LHCN-M2 (cell line): ENCODE measurements at regions not wholly inside any gene's neighbourhood (a gene's known extent, or its start where the extent isn't known, plus 50 kb on each side); places are given as distances from the start of the nearest gene placed in this dataset.
"Not testable (repeated sequence)": the region's sequence is repeated elsewhere in the genome, so short reads cannot be mapped to it uniquely, and the experiment has no call there.

Experiments used
- DNase-seq: peaks from one replicate; pipeline ENCODE4 v3.0.0-alpha.2; 2012; ENCODE audit warnings: low read depth

DNA sequence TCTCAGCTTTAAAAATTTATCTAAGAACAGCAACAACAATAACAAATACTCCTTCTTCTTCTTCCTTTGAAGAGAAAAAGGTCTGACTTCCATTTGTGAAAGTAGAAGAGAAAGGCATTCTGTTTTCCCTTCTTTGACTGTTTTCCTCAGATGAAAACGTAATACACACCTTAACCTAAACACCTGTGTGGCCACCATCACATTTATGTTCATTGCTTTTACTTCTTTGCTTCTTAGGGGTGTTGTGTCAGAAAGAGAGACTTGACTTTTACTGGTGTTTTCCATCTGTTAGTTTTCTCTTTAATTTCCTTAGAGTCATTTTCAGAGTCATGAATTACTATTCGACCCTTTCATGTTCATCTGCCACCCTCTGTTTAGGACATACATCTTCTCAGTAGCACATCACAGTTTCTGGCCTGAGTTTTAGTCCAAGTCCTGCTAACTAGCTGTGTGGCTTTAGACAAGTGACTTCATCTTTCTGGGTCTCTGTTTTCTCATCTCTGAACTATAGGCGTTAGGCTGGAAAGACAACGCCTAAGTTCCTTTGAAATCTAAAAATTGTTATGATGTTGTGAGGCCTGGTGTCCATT lies 283.8 kb downstream of the GATA3 start:
- no peak for DNase-seq

DNA sequence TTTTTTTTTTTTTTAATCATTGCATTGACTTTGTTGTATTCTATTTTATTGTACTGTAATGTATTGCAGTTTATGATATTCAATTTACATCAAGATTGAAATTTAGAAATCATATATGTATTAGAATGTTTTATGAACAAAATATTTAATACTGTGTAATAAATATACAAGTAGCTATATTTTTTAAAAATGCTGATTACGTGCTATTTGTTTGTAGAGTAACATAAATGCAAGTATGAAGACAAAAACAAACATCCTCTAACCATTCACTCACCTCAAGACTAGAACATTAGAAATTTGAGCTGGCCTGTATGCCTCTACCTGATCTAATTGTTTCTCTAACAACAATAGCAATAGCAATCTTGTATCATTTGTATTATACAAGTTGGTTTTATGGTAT lies 290.3 kb downstream of the GATA3 start:
- no peak for DNase-seq

DNA sequence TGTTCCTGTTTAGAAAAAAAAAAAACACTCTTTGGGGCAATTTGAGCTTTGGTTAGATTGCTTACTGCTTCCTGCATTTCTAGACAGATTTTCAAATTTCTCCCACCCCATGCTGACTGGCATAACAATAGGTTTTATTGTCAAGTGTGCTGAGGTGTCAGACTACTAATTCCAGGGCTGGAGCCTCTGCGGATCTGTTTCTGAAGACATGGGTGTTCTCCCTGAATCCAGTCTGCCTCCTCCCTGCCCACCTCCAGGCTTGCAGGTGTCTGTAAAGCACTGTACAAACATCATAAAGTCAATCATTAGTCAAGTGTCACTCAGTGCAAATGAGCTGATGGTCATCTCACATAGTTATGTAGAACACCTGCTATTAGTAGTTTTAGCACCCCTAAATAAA lies 292.4 kb downstream of the GATA3 start:
- no peak for DNase-seq

DNA sequence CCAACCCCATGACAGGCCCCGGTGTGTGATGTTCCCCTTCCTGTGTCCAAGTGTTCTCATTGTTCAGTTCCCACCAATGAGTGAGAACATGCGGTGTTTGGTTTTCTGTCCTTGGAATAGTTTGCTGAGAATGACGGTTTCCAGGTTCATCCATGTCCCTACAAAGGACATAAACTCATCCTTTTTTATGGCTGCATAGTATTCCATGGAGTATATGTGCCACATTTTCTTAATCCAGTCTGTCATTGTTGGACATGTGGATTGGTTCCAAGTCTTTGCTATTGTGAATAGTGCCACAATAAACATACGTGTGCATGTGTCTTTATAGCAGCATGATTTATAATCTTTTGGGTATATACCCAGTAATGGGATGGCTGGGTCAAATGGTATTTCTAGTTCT lies 293.1 kb downstream of the GATA3 start:
- not testable (repeated sequence) for DNase-seq

DNA sequence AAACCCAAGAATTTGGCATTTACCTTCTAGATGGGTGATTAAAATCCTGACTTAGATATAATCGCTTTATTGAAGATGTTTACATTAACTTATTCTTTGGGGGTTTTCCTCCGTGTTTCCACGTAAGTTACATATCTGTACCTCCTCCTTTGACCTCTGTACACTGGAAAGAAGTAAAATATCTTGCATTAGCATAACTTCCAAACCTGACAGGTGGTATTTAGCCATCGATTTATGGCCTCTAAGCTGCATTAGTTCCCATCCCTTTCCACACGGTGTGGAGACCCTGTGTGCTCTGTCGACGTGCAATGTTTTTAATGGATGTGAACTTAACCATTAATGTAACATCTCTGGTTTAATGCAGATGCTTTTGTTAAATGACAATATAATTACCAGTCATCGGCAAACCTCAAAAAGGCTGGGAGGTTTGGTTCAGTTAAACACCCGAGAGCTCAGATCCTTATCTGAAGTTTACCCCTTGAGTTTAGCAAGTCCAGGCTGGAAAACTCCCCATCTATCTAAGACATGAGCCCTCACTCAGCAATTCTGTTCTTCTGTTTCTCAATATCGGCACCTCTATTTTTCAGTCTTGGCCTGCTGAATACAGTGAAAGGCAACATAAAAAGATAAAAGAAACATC lies 295.2 kb downstream of the GATA3 start:
- DNase-seq, result no peak

DNA sequence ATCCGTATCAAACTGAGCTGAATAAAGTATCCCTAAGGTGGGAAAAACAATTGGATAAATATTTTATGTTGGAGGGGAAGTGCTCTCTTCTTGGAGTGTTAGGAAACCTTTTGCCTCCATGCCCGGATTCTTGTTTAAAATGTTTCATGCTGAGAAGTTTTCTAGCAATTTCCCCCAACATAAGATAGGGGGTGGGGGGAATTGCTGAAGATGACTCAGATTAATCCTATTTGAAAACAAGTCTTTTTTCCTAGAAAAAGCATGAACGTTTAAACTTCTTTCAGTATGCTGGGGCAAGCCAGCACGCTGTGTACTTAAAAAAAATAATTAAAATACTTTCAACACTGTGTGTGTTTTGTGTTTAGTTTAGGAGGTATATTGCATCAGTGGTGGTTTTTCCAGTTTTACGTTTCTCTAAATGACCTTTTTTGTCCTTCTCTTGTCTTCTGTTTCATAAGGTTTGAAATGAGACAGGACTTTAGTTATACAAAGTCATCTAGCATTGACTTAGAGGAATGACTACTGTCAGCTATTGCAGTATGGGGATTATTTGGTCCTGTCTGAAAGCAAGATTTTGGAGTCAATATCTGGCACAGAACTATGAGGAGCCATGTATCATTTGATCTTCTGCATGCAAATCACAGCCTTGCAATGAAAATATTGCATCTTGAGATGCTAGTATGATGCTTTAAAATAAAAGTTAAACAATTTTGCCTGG lies 295.9 kb downstream of the GATA3 start:
- DNase-seq, result no peak

DNA sequence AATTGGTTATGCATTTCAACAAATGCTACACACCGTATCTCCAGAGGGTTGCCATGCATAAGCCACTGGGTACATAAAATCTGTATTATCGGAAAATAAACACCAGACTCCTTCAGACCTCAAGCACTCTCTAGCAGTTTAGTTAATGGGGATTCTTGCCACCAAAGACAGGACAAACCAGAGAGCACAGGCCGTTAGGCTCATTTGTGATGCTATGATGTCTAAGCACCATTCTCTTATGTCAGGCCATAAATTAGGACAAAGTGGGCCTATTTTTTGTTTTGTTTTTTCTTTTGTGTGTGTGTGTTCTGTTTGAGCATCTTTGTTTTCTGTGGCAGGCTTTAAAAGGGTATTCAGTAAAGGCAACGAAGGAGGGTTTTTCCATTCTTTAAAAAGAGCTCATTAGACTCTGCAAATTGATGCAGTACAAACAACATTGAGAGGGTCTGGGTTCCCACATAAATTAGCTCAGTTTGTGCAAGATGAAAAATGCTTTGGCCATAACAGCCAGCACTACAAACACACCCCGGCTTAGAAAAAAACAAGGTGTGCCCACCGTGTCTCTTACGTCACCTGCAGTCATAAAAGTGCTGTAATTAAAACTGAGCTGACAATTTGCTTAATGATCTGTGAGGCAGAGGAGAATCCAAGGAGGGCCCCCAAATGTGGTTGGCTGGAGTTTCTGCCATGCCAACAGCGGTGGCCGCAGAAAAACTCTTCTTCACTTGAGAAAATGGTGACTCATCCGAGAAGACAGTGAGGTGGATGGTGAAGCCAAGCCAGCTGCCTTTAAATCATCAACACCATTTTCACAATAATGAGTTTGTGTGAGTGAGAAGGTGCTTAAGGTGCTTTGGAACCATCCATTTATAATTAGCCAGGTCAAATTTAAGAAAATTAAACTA lies 297.9 kb downstream of the GATA3 start:
- no peak for DNase-seq

DNA sequence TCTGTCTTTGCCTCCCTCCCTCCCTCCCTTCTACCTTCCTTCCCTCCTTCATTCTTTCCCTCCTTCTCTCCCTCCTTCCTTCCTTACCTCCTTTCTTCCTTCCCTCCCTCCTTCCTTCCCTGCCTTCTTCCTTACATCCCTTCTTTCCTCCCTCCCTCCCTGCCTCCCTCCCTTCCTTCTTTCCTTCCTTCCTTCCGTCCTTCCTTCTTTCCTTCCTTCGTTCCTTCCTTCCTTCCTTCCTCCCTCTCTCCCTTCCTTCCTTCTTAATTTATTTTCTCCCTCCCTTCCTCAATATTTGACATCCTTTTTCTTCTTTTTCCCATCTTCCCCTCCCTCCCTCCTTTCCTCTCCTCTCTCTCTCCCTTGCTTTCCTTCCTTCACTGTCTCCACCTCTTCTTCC lies 301.8 kb downstream of the GATA3 start:
- no peak for DNase-seq

DNA sequence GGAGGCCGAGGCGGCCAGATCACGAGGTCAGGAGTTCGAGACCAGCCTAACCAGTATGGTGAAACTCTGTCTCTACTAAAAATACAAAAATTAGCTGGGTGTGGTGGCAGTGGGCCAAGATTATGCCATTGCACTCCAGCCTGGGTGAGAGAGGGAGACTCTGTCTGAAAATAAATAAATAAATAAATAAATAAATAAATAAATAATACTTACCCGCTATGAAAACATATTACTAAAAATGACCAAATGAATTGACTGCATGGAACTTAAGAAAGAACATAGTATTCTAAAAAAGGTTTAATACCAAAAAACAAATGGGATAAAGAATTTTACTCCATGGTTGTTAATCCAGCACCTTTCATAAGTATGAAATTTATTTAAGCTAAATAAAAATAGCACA lies 305.0 kb downstream of the GATA3 start:
- no peak for DNase-seq

DNA sequence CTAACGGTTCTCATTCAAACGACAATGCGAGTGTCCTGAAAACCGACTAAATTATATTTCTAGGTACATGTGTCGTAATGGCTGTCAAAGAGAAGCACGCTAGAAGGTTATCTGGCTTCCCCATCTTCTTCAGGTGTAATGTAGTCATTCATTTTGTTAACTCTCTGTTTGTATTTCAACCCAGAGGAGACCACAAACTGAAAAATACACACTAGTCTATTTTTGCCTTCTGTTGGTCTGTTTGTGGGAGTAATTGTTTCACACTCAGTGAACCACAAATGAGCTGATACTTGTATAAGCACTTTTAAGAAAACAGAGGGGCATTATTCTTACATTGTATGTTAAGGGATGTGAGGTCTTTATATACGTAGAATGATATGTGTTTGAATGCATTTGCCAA lies 305.9 kb downstream of the GATA3 start:
- no peak for DNase-seq

DNA sequence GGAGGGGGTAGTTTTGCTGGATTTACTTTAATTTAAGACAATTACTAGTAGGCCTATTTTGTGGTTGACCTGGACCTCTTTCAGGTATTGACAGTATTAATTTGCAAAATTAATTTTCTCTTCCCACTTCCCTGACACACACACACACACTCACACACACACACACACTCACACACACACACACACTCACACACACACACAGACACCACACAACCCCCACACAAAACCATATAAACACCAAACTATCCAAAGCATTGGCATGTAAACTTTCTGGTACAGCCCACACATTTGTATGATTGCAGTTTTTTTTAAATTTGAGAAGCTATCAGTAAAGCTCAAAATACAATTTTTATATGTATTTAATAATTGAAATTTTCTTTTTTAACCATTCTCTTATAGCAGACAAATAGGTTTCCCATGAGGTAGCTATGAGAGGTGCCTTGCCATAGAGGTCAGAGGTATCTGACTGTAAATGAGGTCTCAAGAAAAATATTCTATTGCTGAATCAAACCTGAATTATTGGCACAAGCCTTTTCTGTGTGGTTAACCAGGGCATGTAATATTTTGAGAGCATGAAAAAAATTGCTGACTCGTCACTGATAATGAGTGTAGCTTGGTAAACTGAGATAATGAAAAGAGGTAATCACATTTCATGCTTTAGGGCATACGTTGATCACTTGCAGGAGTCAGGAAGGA lies 306.5 kb downstream of the GATA3 start:
- no peak for DNase-seq

DNA sequence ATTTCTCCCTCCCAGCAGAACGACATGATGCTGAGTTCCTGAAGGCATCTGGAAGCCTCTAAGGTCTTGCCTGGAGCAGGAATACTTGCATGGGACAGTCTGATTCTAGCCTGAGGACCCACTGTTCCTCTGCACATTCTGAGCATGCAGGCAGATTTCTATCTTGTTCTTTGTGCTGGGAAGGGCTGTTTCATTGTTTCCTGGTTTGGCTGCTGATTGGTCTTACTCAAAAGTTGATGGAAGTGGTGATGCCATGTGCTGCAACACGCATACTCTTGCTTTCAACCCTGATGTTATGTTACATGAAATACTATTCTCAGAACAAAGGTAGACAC lies 307.0 kb downstream of the GATA3 start:
- DNase-seq, result no peak

DNA sequence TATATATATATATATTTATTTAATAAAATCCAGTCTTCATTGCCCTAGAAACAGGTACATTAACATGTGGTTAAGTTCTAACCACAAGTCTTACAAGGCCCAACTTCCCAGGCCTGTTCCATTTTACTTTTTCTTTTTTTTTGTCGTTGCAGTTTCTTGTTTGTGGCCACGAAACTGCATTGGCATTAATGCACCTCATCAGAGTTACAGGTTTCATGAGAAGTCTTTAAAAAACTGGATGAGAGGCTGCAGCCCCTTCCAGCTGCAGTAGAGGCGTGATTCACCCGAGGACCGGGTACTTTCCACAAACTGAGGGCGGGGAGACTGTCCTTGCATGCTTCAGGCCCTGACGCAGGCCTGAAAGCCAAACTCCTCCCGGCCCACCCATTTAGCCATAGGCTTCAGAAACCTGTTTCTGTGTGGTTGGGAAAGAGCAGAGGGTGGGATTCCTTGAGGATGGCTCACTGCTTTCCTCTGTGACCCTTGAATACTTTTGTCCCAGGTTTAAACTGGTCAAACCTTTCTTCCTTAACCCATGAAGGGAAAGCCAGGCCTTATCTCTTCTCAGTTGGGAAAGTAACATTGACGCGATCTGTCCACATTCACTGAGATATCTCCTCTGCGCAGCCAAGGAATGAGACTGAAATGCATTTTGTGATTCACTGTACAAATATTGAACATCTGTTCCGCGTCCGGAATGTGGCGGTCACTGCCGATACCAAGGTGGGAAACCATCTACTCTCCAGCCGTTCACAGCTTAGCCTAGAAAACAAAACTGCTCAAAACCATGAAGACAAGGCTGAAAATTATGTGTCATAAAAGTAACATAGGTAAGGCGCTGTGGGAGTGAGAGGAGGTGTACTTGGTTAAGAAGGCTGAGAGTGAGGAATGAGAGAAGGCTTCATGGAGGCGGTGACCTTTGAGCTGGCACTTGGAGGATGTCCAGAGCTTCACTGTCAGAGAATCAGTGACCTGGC lies 311.7 kb downstream of the GATA3 start:
- DNase-seq, result peak; percentile 2

DNA sequence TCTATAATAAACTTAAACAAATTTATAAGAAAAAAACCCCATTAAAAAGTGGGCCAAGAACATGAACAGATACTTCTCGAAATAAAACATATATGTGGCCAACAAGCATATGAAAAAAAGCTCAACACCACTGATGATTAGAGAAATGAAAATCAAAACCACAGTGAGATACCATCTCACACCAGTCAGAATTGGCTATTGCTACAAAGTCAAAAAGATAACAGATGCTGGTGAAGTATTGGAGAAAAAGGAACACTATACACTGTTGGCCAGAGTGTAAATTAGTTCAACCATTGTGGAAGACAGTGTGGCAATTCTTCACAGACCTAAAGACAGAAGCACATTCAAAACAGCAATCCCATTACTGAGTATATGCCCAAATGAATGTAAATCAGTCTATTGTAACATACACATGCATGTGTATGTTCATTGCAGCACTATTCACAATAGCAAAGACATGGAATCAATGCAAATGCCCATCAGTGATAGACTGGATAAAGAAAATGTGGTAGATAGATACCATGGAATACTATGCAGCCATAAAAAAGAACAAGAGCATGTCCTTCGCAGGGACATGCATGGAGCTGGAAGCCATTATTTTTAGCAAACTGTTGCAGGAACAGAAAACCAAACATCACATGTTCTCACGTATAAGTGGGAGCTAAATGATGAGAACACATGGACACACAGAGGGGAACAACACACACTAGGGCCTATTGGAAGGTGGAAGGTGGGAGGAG lies 313.4 kb downstream of the GATA3 start:
- not testable (repeated sequence) for DNase-seq

DNA sequence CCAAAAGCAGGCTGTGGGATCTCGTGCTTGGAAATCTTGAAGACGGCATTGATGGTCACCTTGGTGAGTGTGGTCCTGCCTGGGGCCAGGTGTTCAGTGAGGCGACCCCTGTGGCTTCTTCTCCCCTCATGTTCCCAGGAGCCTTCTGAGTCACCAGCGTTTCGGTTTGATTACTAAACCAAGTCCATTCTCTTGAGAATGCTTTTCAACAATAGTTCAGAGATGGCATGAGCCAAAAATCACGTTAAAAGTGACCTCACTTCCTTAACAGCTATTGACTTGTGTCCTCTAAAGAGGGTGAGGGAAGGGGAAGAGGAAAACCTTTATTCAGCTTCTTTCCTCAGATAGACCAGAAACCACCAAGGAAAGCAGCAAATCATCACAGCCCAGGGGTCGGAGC lies 315.2 kb downstream of the GATA3 start:
- DNase-seq, result no peak

DNA sequence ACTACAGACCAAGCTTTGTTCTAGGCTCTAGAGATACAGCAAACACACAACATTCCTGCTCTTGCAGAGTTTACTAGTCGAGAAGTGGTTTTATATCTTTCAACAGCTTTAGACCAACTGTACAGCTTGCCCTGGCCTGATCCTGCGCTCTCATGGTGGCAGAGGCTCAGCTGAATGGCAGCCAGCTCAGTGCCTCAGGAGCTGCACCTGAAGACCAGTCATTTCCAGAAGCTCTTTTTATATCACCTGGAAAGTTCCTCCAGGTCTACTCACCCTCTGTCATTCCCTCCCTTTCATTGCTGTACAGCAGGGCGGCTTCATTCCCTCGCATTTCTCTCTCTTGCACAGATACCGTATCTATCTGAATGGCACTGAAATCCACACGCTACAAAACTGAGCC lies 319.8 kb downstream of the GATA3 start:
- DNase-seq, result no peak

DNA sequence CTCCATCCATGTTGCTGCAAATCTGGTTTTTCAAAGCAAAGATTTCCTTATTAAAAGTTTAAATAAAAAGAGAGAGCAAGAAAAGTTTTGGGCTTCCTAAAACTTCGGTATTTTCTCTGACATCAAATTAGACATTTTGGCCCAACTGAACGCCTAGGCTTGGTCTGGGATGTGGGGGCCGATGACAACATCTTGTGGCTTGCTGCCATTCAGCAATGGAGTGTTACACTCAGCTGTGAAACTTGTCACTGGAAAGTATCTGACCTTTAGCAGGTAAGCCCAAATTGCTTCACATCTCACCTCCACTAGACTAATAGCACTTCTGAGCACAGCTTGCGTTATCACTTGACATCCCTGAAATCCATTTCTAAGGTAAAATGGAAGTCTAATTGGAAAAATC lies 320.6 kb downstream of the GATA3 start:
- DNase-seq, result no peak

DNA sequence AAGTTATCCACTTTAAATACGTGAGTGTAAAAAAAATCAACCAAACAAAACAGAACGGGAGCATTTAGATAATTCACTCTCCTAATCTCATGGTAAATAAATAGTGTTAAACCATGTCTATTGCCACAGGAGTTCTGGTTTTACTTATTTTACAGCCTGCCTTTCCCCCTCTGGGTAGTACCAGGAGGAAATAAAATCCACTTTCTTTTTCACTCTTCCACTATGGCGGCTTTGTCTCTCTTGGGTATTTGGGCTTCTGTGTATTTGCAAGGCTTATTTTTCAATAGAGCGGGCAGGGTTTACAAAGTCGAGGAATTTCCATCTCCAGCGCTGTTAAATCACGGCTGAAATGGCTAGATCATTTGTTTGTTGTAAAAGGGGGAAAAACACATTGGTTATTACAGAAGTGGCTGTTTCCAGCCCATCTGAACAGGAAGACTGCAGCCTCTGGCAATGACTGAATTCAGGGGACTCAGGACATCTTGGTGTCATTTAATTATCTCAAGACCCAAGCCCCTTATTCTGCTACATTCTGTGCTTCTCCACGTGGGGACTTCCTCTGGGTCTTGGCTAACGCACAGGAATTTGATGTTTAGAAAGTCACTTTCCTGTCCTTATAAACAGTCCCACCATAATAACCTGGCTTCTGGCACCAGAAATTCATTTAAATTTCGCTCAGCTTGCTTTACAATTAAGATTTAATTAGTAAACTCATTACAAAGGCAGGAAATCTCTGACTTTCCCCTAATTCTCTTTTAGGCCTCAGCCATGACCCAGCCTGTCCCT lies 323.9 kb downstream of the GATA3 start:
- no peak for DNase-seq
